ENCODE measurements at regions not wholly inside any gene's neighbourhood (a gene's known extent, or its start where the extent isn't known, plus 50 kb on each side); places are given as distances from the start of the nearest gene placed in this dataset.

DNA sequence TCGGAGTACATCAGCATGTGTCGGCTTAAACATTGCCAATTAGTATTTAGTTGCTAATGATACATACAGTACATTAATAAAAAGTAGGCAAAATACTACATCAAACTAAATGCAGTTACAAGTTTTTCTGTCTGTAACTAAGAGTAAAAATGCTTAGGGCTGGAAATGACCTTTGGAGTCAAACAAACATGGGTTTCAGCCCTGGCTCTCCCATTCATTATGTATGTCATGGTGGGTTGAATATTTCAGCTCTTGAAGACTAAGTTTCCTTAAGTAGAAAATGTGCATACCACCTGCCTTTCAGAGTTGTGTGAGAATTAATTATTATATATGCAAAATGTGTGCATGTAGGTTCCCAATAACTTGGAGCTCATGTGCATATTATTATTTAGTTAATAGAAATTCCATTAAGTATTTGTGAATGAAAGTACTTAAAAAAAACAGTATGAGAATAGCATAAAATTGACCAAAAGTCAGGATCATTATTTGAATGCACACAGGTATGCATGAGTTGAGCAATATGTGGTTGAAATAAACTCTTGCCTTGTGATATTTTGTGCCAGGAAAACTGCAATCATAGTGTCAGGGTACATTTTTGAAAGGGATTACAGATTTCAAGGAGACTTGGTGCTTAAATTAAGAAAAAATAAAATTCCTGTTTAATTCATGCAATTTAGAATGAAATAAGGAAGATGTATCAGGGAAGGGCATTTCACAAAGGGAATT lies 2048.7 kb downstream of the PCDH7 start:
- TF ChIP-seq POLR2A (IDR thresholded peaks at IDR 0.05; ENCODE audit: low read length), result no peak
- no peak for TF ChIP-seq GATA1 (IDR thresholded peaks at IDR 0.05; ENCODE audit: low read depth, low read length)
- DNase-seq, result no peak

DNA sequence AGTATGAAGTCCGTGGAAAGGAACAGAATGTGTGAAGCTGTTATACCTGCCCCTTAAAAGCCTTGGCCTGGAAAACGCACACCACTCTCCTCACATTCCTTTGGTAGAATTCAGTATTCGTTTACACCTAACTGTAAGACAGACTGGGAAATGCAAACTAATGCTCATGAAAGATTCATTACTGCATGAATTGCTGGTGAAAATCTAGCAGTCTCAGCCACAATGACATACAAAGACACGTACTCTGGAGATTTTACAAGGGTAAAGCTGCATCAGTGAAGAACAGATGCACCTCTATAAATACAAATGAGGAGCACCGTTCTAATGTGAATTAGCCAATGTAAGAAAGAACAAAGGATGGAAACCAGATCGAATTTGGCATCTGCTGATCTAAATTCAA lies 2051.3 kb downstream of the PCDH7 start:
- DNase-seq, result no peak
- no peak for TF ChIP-seq POLR2A (IDR thresholded peaks at IDR 0.05; ENCODE audit: low read length)
- no peak for TF ChIP-seq GATA1 (IDR thresholded peaks at IDR 0.05; ENCODE audit: low read depth, low read length)

DNA sequence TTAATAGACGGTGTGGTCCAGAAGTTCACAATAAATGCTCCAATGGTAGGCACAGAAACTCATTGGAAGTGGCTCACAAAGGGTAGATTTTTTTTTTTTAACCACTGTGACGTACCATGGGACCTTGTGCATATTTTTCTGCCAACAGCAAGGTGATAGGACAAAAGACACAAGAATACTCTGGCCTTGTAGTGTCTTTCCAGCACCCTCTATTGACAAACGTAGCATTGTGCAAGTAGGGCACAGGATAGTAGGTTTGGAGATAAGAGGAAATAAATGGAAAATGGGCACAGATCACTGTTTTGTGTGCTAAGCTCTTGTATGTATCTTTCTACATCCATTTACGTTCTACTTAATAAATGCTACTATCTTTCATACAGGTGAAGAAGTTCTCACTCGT lies 2054.9 kb downstream of the PCDH7 start:
- TF ChIP-seq POLR2A (IDR thresholded peaks at IDR 0.05; ENCODE audit: low read length) (no peak), GATA1 (IDR thresholded peaks at IDR 0.05; ENCODE audit: low read depth, low read length) (no peak)

DNA sequence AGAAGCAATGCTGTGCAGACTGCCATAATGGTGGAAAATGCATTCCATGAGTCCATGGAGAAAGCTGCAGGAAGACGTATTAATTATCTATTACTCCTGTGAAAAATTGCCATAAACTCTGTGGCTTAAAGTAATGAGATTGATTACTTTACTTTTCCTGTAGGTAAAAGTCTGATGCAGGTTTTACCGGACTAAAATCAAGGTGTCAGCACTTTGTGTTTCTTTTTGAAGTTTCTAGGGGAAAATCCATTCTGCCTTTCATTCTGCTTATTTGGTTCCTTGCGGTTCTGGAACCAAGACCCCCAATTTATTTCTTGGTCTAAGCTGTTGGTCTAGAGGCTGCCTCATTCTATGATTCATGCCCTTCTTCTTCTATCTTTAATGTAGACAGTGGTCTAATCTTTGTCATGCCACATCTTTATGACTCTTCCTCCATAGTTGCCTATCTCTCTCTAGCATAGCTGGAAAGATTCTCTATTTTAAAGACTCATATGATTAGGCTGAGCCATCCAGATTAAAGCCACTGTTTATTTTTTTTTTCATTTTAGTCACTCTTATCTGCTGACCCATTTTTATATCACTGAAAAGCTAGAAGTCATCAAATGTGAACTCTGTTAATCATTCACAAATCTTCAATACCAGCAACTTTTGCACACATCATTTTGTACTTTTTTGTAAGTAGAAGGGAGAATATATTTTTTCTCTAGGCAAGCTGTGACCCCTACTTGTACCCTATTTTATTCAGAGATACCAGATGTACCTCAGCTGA lies 2056.4 kb downstream of the PCDH7 start:
- no peak for DNase-seq
- TF ChIP-seq GATA1 (IDR thresholded peaks at IDR 0.05; ENCODE audit: low read depth, low read length) (no peak), POLR2A (IDR thresholded peaks at IDR 0.05; ENCODE audit: low read length) (no peak)

More for the DNA sequence above, 2054.9 kb downstream of the PCDH7 start:
- no peak for DNase-seq

DNA sequence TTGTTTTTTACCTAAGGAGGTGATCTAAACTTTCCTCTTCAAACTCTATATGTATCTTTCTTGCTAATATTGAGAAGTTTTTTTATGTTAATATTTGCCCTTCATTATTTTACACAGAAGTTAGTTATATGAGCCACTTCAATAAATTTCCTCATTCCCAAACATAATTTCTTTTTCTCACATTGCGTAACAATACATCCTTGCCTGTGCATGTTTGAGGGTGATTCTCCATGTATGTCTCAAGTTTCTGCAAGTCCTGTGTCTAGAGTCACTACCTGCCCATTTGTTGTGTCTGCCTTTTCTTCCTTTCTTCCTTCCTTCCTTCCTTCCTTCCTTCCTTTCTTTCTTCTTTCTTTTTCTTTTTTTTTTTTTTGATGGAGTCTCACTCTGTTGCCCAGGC lies 2057.9 kb downstream of the PCDH7 start:
- DNase-seq, result no peak
- no peak for TF ChIP-seq POLR2A (IDR thresholded peaks at IDR 0.05; ENCODE audit: low read length)
- TF ChIP-seq GATA1 (IDR thresholded peaks at IDR 0.05; ENCODE audit: low read depth, low read length), result no peak

DNA sequence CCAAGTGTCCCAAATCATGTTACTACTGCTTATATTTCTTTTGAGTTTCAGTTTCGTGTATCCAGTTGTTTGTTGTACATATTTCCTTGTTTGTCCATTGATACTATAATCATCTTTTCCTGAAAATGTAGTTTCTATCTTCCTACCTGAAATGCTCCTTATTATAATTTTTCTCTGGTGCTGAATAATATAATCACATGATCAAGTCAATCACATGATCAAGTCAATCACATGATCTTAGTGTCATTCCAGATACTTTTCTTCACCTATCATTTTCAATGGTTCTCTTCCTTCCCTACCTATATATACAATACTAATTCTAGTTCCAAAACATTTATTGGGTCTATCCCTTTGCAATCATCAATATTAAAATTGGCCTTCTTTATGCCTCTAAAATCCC lies 2058.8 kb downstream of the PCDH7 start:
- no peak for TF ChIP-seq GATA1 (IDR thresholded peaks at IDR 0.05; ENCODE audit: low read depth, low read length)
- TF ChIP-seq POLR2A (IDR thresholded peaks at IDR 0.05; ENCODE audit: low read length), result no peak

DNA sequence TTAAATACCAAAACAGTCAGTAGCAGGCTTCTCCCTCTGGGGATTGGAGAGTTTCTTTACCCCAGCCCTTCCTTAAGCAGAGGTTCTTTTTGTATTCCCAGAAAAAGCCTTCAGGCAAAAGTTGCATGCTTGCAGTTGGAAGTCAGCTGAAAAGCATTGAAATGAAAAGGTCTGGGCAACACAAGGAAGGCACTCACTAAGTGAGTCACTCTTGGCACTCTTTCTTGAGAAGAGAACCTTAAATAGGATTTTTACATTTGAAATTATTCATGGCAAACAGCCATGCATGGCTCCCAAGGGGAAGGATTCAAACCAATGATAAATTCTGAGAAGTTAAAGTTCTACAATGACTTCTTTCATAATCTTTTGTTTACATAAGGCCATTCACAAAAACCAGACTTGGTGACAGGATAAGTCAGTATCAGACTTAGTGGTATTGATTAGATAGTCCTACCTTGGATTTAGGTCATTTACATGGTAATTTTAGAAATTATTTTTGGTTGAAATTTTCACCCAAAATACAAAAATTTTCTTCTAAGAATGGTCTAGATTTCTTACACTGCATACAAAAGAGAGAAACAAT lies 2068.9 kb downstream of the PCDH7 start:
- no peak for DNase-seq
- no peak for TF ChIP-seq POLR2A (IDR thresholded peaks at IDR 0.05; ENCODE audit: low read length)
- no peak for TF ChIP-seq GATA1 (IDR thresholded peaks at IDR 0.05; ENCODE audit: low read depth, low read length)

More for the DNA sequence above, 2058.8 kb downstream of the PCDH7 start:
- DNase-seq, result no peak

DNA sequence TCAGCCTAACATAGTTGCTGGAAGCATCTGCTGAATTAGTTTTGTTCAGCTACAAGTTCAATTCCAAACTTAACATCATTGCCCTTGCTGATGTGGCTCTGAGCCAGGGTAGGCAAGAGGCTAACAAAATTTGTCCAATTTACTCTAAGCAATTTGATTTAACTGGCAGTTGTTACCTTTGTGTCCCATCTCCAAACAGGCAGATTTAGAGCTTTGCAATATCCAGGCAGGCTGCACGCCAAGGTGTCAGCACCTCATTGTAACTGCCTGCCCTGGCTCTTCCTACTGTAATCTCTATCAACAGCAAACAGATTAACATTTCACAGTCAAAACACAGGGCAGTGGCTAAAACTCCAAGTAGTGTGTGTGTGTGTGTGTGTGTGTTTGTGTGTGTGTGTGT lies 2070.6 kb downstream of the PCDH7 start:
- DNase-seq, result no peak
- TF ChIP-seq GATA1 (IDR thresholded peaks at IDR 0.05; ENCODE audit: low read depth, low read length), result no peak
- TF ChIP-seq POLR2A (IDR thresholded peaks at IDR 0.05; ENCODE audit: low read length), result no peak

DNA sequence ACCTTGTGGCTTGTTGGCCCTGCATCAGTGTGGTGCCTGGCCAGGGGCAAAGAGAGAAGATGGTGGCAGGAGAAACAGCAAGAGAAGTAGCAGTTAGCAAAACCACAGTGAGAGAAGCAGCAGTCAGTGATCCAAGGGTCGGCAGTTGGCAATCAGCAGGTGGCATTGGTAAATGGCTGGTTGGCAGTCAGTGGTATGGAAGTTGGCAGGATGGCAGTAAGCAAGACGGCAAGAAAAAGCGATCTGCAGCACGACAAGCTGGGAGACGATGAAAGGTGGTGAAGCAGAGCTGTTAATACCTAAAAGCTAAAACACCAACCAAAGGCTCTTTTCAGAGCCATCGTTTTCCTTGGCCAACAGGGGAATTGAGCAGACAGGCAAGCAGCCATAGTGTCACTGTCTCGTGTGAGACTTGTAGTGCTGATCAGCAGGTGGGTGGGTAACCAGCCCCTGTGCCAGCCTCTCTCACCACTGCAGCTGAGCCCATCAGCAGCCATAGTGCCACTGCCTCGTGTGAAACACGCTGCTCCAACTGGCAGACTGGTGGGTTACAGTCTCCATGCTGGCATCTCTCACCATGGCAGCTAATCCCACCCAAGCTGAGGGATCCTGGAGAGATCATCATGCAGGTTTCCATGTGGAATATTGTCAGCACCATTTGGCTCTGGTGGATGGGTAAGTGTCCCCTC lies 2078.4 kb downstream of the PCDH7 start:
- DNase-seq, result no peak
- no peak for TF ChIP-seq GATA1 (IDR thresholded peaks at IDR 0.05; ENCODE audit: low read depth, low read length)
- no peak for TF ChIP-seq POLR2A (IDR thresholded peaks at IDR 0.05; ENCODE audit: low read length)

DNA sequence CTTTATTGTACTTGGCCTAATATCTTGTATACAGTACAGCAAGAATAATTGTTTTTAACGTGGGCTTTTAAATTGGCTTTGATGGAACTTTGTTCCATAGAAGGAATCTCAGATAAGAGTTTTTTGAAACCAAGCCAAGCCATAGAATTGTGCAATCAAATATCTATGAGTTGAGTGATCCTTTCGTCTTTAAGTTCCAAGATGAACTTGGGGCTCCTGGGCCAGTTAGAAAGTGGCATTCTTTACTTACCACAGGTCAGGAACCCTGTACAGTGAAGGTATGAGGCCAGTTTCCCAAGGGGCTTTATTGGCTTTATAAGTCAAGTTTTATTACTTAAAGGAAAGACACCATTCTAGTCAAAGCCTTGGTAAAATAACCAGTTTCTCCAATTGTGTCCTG lies 2104.2 kb downstream of the PCDH7 start:
- no peak for TF ChIP-seq POLR2A (IDR thresholded peaks at IDR 0.05; ENCODE audit: low read length)
- no peak for TF ChIP-seq GATA1 (IDR thresholded peaks at IDR 0.05; ENCODE audit: low read depth, low read length)
- no peak for DNase-seq

DNA sequence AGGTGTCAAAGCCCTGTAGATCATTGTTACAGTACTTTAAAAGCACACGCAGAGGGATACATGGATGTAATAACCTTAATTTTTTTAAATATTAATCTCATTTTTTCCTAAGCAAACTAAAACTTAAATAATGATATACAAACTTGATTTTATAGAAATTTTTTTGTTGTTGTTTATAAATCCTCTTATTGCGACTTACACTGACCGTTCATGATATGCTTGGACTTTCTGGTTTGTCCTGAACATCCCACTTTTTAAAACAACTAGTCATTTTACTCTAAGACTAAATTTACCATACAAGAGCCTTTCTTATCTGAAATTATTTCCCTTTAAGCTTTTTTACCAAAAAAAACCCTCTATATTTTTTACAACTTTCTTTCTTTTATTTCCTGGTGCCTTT lies 2106.0 kb downstream of the PCDH7 start:
- DNase-seq, result peak; percentile 1
- TF ChIP-seq GATA1 (IDR thresholded peaks at IDR 0.05; ENCODE audit: low read depth, low read length) (no peak), POLR2A (IDR thresholded peaks at IDR 0.05; ENCODE audit: low read length) (no peak)

DNA sequence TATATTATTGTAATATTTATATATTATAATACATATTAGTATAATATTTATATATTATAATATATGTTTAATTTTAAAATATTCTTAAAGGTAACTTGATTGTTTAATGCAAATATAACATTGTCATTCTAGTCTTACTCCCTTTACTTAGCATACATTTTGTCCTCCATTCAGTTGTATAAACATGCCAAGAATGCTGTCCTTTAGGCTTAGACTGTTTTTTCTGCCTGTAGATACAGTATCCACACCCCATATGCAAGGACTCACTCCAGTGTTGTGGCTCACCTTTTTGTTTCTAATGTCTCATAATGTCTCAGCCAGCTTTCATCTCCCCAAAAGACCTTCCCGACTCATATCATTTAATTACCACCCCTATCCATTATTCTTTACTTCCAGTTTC lies 2110.0 kb downstream of the PCDH7 start:
- no peak for DNase-seq
- TF ChIP-seq POLR2A (IDR thresholded peaks at IDR 0.05; ENCODE audit: low read length), result no peak
- TF ChIP-seq GATA1 (IDR thresholded peaks at IDR 0.05; ENCODE audit: low read depth, low read length), result no peak

DNA sequence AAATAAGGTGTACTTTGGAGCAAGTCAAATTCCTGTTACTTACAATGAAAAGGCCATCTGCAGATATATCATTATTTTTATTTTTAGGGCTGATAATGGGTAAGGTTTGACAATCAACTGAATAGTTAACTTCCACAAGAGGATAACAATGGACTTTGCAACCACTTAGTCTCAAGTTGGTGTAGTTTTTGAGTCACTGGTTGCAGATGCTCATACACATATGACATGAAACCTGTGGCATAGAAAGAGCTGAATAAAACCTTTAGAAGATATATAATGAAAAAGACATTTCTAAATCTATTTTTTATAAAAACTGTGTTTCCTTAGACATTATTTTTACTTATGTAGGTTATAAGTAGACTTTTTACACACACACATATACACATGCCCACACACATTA lies 2110.9 kb downstream of the PCDH7 start:
- DNase-seq, result no peak

More for the DNA sequence above, 2110.9 kb downstream of the PCDH7 start:
- TF ChIP-seq GATA1 (IDR thresholded peaks at IDR 0.05; ENCODE audit: low read depth, low read length) (no peak), POLR2A (IDR thresholded peaks at IDR 0.05; ENCODE audit: low read length) (no peak)
